ENCODE measurements at regions not wholly inside any gene's neighbourhood (a gene's known extent, or its start where the extent isn't known, plus 50 kb on each side); places are given as distances from the start of the nearest gene placed in this dataset.

DNA sequence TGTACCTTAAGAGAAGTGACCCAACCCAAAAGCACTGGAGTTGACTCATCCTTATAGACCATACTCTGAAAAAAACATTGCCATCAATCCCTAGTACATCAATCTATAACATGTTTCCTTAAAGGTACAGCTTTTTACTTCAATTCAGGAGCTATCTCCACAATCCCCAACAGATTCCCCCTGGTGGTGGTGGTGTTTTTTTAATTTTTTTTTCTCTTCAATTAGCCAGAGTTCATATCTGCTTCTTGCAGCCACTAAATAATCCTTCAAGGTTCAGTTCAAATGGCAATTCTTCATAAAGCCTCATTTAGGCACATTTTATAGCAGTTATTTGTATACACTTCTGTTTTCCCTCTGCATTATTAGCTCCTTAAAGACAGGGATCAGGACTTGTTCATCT is 60.7 kb upstream of the KDR start:
- Histone ChIP-seq H3K9me3 (ENCODE audit: control insufficient read depth in 4 of 4, low read length in 3 of 4) (no peaks in the 10 kb centered on the region), H3K9ac (ENCODE audit: low read depth in 1 of 2, low read length in 2 of 2) (no peak overlapping the region), H3K27me3 (ENCODE audit: control insufficient read depth in 4 of 4, insufficient read depth in 4 of 4, low read length in 3 of 4) (no peaks in the 10 kb centered on the region), H3K4me3 (ENCODE audit: low read depth in 1 of 3, low read length in 3 of 3) (no peak overlapping the region), H3K4me1 (ENCODE audit: control insufficient read depth in 4 of 4, insufficient read depth in 4 of 4, low read length in 3 of 4) (no peaks in the 10 kb centered on the region), H3K27ac (ENCODE audit: low read depth in 1 of 2, low read length in 2 of 2) (no peak overlapping the region), H3K36me3 (ENCODE audit: control insufficient read depth in 4 of 4, insufficient read depth in 3 of 4, low read depth in 1 of 4, low read length in 3 of 4) (no peaks in the 10 kb centered on the region)
- TF ChIP-seq, protein P1, sequence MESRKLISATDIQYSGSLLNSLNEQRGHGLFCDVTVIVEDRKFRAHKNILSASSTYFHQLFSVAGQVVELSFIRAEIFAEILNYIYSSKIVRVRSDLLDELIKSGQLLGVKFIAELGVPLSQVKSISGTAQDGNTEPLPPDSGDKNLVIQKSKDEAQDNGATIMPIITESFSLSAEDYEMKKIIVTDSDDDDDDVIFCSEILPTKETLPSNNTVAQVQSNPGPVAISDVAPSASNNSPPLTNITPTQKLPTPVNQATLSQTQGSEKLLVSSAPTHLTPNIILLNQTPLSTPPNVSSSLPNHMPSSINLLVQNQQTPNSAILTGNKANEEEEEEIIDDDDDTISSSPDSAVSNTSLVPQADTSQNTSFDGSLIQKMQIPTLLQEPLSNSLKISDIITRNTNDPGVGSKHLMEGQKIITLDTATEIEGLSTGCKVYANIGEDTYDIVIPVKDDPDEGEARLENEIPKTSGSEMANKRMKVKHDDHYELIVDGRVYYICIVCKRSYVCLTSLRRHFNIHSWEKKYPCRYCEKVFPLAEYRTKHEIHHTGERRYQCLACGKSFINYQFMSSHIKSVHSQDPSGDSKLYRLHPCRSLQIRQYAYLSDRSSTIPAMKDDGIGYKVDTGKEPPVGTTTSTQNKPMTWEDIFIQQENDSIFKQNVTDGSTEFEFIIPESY (IDR thresholded peaks at IDR 0.05), result no peak
- TF ChIP-seq SP1 (IDR thresholded peaks at IDR 0.05) (no peak), GABPA (IDR thresholded peaks at IDR 0.05 in 1 of 2, conservative IDR thresholded peaks at IDR 0.05 in 1 of 2) (no peak), RXRA (IDR thresholded peaks at IDR 0.05) (no peak), FOXA2 (IDR thresholded peaks at IDR 0.05) (no peak), TAF1 (conservative IDR thresholded peaks at IDR 0.05) (no peak)
- TF ChIP-seq, protein P2, sequence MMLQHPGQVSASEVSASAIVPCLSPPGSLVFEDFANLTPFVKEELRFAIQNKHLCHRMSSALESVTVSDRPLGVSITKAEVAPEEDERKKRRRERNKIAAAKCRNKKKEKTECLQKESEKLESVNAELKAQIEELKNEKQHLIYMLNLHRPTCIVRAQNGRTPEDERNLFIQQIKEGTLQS (IDR thresholded peaks at IDR 0.05), result no peak
- DNase-seq (ENCODE audit: low spot score), result no peak

DNA sequence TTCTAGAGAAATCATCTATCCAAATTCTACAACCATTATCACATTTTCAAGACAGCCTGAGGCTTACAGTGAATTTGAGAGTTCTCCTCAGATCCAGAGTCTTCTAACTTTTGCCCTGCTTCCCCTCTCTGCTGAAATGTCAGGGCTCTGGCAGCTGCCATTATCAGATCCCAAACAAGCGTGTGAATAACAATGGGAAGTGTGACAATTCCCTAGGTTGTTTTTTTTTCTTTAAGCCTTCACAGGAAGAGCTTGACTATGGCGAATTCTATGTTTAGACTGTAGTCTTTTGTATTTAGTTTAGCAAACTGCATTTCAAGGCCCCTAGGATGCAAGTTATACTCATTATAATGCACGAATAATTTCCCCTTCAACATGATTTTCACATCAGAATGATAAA is 61.3 kb upstream of the KDR start:
- H3K4me3 ChIP-seq (ENCODE audit: low read depth in 1 of 3, low read length in 3 of 3), result no peak overlapping the region
- no peaks in the 10 kb centered on the region for H3K4me1 ChIP-seq (ENCODE audit: control insufficient read depth in 4 of 4, insufficient read depth in 4 of 4, low read length in 3 of 4)
- TF ChIP-seq SP1 (IDR thresholded peaks at IDR 0.05) (no peak), YY1 (IDR thresholded peaks at IDR 0.05) (peak; percentile 13)
- no peak overlapping the region for H3K27ac ChIP-seq (ENCODE audit: low read depth in 1 of 2, low read length in 2 of 2)
- DNase-seq (ENCODE audit: low spot score), result no peak
- H3K9me3 ChIP-seq (ENCODE audit: control insufficient read depth in 4 of 4, low read length in 3 of 4), result no peaks in the 10 kb centered on the region
- WGBS, result 28% methylated on average over 3 of the region's 3 CpGs
- H3K36me3 ChIP-seq (ENCODE audit: control insufficient read depth in 4 of 4, insufficient read depth in 3 of 4, low read depth in 1 of 4, low read length in 3 of 4), result no peaks in the 10 kb centered on the region
- no peak overlapping the region for H3K9ac ChIP-seq (ENCODE audit: low read depth in 1 of 2, low read length in 2 of 2)
- H3K27me3 ChIP-seq (ENCODE audit: control insufficient read depth in 4 of 4, insufficient read depth in 4 of 4, low read length in 3 of 4), result no peaks in the 10 kb centered on the region

DNA sequence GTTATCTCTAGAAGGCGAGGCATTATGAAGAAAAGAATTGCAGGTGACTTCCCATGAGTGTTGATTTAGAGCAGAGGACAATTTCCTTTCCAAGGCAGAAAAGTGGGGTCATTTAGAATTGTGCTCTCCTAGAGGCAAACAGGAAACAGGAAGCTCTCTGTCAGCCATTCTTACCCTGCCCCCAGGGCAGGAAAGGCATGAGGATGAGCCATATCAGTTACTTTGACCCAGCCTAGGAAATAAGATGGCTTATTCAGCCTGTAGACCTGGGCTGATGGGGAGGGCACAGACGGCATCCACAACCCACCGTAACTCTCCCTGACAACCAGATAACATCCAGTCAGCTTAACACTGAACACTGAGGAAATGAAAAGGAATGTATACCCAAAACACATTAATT is 88.8 kb upstream of the KDR start:
- WGBS, result 40% methylated on average over 3 of the region's 3 CpGs
- TF ChIP-seq HNF4A (conservative IDR thresholded peaks at IDR 0.05) (no peak), RXRA (IDR thresholded peaks at IDR 0.05) (no peak), GABPA (IDR thresholded peaks at IDR 0.05 in 1 of 2, conservative IDR thresholded peaks at IDR 0.05 in 1 of 2) (peak in 1 of 2 donors; percentile 19), NR2F2 (IDR thresholded peaks at IDR 0.05) (peak; percentile 90), JUND (IDR thresholded peaks at IDR 0.05) (no peak), HNF4G (IDR thresholded peaks at IDR 0.05) (no peak), EGR1 (IDR thresholded peaks at IDR 0.05; ENCODE audit: low read depth in 2 of 2) (no peak), FOXA1 (IDR thresholded peaks at IDR 0.05) (no peak), SP1 (IDR thresholded peaks at IDR 0.05) (peak; percentile 9), RAD21 (IDR thresholded peaks at IDR 0.05) (peak; percentile 20 to 23), YY1 (IDR thresholded peaks at IDR 0.05) (no peak), FOXA2 (IDR thresholded peaks at IDR 0.05) (no peak), TAF1 (conservative IDR thresholded peaks at IDR 0.05) (no peak)
- TF ChIP-seq, protein P1 (IDR thresholded peaks at IDR 0.05), result no peak
- TF ChIP-seq, protein P3, sequence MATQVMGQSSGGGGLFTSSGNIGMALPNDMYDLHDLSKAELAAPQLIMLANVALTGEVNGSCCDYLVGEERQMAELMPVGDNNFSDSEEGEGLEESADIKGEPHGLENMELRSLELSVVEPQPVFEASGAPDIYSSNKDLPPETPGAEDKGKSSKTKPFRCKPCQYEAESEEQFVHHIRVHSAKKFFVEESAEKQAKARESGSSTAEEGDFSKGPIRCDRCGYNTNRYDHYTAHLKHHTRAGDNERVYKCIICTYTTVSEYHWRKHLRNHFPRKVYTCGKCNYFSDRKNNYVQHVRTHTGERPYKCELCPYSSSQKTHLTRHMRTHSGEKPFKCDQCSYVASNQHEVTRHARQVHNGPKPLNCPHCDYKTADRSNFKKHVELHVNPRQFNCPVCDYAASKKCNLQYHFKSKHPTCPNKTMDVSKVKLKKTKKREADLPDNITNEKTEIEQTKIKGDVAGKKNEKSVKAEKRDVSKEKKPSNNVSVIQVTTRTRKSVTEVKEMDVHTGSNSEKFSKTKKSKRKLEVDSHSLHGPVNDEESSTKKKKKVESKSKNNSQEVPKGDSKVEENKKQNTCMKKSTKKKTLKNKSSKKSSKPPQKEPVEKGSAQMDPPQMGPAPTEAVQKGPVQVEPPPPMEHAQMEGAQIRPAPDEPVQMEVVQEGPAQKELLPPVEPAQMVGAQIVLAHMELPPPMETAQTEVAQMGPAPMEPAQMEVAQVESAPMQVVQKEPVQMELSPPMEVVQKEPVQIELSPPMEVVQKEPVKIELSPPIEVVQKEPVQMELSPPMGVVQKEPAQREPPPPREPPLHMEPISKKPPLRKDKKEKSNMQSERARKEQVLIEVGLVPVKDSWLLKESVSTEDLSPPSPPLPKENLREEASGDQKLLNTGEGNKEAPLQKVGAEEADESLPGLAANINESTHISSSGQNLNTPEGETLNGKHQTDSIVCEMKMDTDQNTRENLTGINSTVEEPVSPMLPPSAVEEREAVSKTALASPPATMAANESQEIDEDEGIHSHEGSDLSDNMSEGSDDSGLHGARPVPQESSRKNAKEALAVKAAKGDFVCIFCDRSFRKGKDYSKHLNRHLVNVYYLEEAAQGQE (IDR thresholded peaks at IDR 0.05), result no peak
- TF ChIP-seq, protein P4, sequence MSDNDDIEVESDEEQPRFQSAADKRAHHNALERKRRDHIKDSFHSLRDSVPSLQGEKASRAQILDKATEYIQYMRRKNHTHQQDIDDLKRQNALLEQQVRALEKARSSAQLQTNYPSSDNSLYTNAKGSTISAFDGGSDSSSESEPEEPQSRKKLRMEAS (IDR thresholded peaks at IDR 0.05), result peak; percentile 11
- TF ChIP-seq, protein P5, sequence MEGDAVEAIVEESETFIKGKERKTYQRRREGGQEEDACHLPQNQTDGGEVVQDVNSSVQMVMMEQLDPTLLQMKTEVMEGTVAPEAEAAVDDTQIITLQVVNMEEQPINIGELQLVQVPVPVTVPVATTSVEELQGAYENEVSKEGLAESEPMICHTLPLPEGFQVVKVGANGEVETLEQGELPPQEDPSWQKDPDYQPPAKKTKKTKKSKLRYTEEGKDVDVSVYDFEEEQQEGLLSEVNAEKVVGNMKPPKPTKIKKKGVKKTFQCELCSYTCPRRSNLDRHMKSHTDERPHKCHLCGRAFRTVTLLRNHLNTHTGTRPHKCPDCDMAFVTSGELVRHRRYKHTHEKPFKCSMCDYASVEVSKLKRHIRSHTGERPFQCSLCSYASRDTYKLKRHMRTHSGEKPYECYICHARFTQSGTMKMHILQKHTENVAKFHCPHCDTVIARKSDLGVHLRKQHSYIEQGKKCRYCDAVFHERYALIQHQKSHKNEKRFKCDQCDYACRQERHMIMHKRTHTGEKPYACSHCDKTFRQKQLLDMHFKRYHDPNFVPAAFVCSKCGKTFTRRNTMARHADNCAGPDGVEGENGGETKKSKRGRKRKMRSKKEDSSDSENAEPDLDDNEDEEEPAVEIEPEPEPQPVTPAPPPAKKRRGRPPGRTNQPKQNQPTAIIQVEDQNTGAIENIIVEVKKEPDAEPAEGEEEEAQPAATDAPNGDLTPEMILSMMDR (IDR thresholded peaks at IDR 0.05; ENCODE audit: low read depth, low read length, missing input control), result no peak
- TF ChIP-seq, protein P2 (IDR thresholded peaks at IDR 0.05), result no peak
- Histone ChIP-seq H3K27me3 (ENCODE audit: control insufficient read depth in 4 of 4, insufficient read depth in 4 of 4, low read length in 3 of 4) (no peaks in the 10 kb centered on the region), H3K9me3 (ENCODE audit: control insufficient read depth in 4 of 4, low read length in 3 of 4) (no peaks in the 10 kb centered on the region), H3K27ac (ENCODE audit: low read depth in 1 of 2, low read length in 2 of 2) (no peak overlapping the region), H3K4me1 (ENCODE audit: control insufficient read depth in 4 of 4, insufficient read depth in 4 of 4, low read length in 3 of 4) (no peaks in the 10 kb centered on the region), H3K36me3 (ENCODE audit: control insufficient read depth in 4 of 4, insufficient read depth in 3 of 4, low read depth in 1 of 4, low read length in 3 of 4) (no peaks in the 10 kb centered on the region), H3K9ac (ENCODE audit: low read depth in 1 of 2, low read length in 2 of 2) (no peak overlapping the region), H3K4me3 (ENCODE audit: low read depth in 1 of 3, low read length in 3 of 3) (no peak overlapping the region)
- no peak for DNase-seq (ENCODE audit: low spot score)
